ENCODE measurements at regions not wholly inside any gene's neighbourhood (a gene's known extent, or its start where the extent isn't known, plus 50 kb on each side); places are given as distances from the start of the nearest gene placed in this dataset.

- Histone ChIP-seq H3K27ac (no peak overlapping the region), H3K36me3 (replicated peaks) (no peaks in the 10 kb centered on the region), H3K4me3 (ENCODE audit: low read depth, low read length) (no peak overlapping the region), H3K27me3 (replicated peaks) (no peaks in the 10 kb centered on the region)
- DNase-seq, result peak; percentile 59
- TF ChIP-seq, protein P1, sequence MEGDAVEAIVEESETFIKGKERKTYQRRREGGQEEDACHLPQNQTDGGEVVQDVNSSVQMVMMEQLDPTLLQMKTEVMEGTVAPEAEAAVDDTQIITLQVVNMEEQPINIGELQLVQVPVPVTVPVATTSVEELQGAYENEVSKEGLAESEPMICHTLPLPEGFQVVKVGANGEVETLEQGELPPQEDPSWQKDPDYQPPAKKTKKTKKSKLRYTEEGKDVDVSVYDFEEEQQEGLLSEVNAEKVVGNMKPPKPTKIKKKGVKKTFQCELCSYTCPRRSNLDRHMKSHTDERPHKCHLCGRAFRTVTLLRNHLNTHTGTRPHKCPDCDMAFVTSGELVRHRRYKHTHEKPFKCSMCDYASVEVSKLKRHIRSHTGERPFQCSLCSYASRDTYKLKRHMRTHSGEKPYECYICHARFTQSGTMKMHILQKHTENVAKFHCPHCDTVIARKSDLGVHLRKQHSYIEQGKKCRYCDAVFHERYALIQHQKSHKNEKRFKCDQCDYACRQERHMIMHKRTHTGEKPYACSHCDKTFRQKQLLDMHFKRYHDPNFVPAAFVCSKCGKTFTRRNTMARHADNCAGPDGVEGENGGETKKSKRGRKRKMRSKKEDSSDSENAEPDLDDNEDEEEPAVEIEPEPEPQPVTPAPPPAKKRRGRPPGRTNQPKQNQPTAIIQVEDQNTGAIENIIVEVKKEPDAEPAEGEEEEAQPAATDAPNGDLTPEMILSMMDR (IDR thresholded peaks at IDR 0.05; ENCODE audit: low read depth, low read length, missing control alignments), result peak; percentile 85
- in situ Hi-C loops (cut with HindIII; ENCODE audit: low pct_ligation_motif_present, low sequenced_read_pairs), result no loop called here
Measured at GRCh38 chr6:54717849-54718455, 128.6 kb upstream of the FAM83B start.

DNA sequence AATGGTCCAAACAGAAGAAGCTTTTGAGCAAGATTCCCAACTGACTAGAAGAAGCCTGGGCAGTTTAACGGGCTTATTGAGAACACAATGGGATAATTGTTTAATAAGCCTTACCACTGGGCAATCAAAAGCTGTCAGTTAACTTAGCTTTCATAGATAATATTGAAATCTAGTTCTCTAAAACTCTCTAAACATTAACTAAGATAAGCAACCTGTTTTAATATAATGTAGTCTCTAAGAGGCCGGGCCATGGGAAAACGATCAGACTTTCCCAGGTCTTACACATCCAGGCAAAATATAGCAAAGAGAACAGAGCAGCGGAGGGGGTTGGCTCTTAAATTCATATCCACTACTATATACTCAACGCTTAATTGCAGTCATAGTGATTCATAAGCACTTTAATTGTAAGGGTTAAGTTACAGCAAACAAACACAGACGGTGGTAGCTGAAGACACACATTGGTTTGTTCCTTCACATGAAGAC is 128.0 kb upstream of the FAM83B start:
- Histone ChIP-seq H3K27ac (no peak overlapping the region), H3K36me3 (replicated peaks) (no peaks in the 10 kb centered on the region), H3K27me3 (replicated peaks) (no peaks in the 10 kb centered on the region), H3K4me3 (ENCODE audit: low read depth, low read length) (no peak overlapping the region)
- no peak for DNase-seq
- in situ Hi-C loops (cut with HindIII; ENCODE audit: low pct_ligation_motif_present, low sequenced_read_pairs), result no loop called here
- TF ChIP-seq, protein P1 (IDR thresholded peaks at IDR 0.05; ENCODE audit: low read depth, low read length, missing control alignments), result no peak

DNA sequence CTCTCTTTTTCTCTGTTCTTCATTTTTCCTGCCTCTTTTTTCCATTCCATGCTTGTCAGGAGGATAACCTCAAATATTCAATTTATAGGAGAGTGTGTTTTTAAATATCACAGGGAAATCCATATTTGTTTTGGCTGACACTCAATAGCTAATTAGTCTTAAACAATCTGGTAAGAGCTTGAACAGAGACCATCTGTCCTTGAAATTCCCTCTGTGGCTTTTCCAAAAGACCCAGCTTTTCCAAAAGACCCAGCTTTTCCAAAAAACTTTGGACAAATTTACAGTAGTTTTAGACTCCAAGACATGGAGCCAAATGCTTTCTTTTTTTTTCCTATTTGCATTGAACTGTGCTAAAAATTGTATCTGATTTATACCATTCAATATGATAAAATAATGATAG is 127.4 kb upstream of the FAM83B start:
- no peak overlapping the region for H3K27ac ChIP-seq
- H3K27me3 ChIP-seq (replicated peaks), result no peaks in the 10 kb centered on the region
- in situ Hi-C loops (cut with HindIII; ENCODE audit: low pct_ligation_motif_present, low sequenced_read_pairs), result no loop called here
- no peaks in the 10 kb centered on the region for H3K36me3 ChIP-seq (replicated peaks)
- no peak overlapping the region for H3K4me3 ChIP-seq (ENCODE audit: low read depth, low read length)
- TF ChIP-seq, protein P1 (IDR thresholded peaks at IDR 0.05; ENCODE audit: low read depth, low read length, missing control alignments), result no peak
- no peak for DNase-seq

DNA sequence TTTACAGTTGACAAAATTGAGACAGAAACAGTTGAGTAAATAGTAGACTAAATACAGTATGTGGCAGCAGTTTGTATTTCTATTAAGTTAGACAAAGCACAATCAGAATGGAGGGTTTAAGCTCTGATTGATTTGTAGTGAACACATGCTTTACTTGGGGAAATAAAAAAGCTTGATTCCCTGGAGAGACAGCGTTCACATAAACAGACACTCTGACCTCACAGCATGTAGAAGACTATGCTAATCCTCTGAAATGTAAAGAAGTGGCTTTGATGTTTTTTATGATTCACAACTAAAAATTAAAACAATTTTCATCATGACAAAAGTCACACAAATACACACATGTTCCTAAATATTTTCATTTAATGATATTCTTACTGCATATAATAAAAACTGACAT is 126.9 kb upstream of the FAM83B start:
- in situ Hi-C loops (cut with HindIII; ENCODE audit: low pct_ligation_motif_present, low sequenced_read_pairs), result no loop called here
- TF ChIP-seq, protein P1 (IDR thresholded peaks at IDR 0.05; ENCODE audit: low read depth, low read length, missing control alignments), result no peak
- DNase-seq, result no peak
- Histone ChIP-seq H3K27ac (no peak overlapping the region), H3K36me3 (replicated peaks) (no peaks in the 10 kb centered on the region), H3K4me3 (ENCODE audit: low read depth, low read length) (no peak overlapping the region), H3K27me3 (replicated peaks) (no peaks in the 10 kb centered on the region)

DNA sequence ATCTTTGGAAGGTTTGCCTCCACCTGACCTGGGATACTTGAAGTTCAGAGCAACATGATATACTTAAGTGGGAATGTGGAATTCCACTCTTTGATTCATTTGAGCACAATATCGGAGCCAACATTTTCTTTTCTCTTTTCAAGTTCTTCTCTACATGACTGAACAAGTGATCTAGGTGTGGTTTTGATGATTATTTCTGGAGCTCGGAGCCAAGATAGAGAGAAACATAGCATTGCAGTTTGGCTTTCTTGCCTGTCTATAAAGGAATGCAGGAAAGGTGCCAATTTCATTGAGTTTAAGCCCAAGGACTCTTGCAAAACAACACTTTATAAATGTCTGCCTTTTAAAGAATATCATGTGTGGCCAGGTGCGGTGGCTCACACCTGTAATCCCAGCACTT is 124.2 kb upstream of the FAM83B start:
- H3K27me3 ChIP-seq (replicated peaks), result no peaks in the 10 kb centered on the region
- TF ChIP-seq, protein P1 (IDR thresholded peaks at IDR 0.05; ENCODE audit: low read depth, low read length, missing control alignments), result no peak
- DNase-seq, result no peak
- no peak overlapping the region for H3K27ac ChIP-seq
- in situ Hi-C loops (cut with HindIII; ENCODE audit: low pct_ligation_motif_present, low sequenced_read_pairs), result no loop called here
- no peak overlapping the region for H3K4me3 ChIP-seq (ENCODE audit: low read depth, low read length)
- H3K36me3 ChIP-seq (replicated peaks), result no peaks in the 10 kb centered on the region

- TF ChIP-seq, protein P1 (IDR thresholded peaks at IDR 0.05; ENCODE audit: low read depth, low read length, missing control alignments), result no peak
- in situ Hi-C loops (cut with HindIII; ENCODE audit: low pct_ligation_motif_present, low sequenced_read_pairs), result no loop called here
- DNase-seq, result no peak
- no peaks in the 10 kb centered on the region for H3K36me3 ChIP-seq (replicated peaks)
- H3K4me3 ChIP-seq (ENCODE audit: low read depth, low read length), result no peak overlapping the region
- H3K27ac ChIP-seq, result no peak overlapping the region
- H3K27me3 ChIP-seq (replicated peaks), result no peaks in the 10 kb centered on the region
Measured at GRCh38 chr6:54729716-54730115, 116.9 kb upstream of the FAM83B start.

Measured in brain microvascular endothelial cell (primary cell).